ENCODE measurements at regions not wholly inside any gene's neighbourhood (a gene's known extent, or its start where the extent isn't known, plus 50 kb on each side); places are given as distances from the start of the nearest gene placed in this dataset.

GRCh38 chr2:223537115-223537514 is 65.0 kb downstream of the SCG2 start:
- Histone ChIP-seq H3K4me3 (no peak overlapping the region), H3K27ac (no peak overlapping the region), H3K27me3 (no peaks in the 10 kb centered on the region), H3K4me1 (no peaks in the 10 kb centered on the region), H3K36me3 (no peaks in the 10 kb centered on the region), H3K9me3 (no peaks in the 10 kb centered on the region)
- no peak for TF ChIP-seq POLR2AphosphoS5 (IDR thresholded peaks at IDR 0.05)
- no peak for TF ChIP-seq POLR2A (IDR thresholded peaks at IDR 0.05)
- TF ChIP-seq, protein P1, sequence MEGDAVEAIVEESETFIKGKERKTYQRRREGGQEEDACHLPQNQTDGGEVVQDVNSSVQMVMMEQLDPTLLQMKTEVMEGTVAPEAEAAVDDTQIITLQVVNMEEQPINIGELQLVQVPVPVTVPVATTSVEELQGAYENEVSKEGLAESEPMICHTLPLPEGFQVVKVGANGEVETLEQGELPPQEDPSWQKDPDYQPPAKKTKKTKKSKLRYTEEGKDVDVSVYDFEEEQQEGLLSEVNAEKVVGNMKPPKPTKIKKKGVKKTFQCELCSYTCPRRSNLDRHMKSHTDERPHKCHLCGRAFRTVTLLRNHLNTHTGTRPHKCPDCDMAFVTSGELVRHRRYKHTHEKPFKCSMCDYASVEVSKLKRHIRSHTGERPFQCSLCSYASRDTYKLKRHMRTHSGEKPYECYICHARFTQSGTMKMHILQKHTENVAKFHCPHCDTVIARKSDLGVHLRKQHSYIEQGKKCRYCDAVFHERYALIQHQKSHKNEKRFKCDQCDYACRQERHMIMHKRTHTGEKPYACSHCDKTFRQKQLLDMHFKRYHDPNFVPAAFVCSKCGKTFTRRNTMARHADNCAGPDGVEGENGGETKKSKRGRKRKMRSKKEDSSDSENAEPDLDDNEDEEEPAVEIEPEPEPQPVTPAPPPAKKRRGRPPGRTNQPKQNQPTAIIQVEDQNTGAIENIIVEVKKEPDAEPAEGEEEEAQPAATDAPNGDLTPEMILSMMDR (IDR thresholded peaks at IDR 0.05) = no peak
- no peak for DNase-seq (ENCODE audit: low spot score in 2 of 2)
- intact Hi-C loops (cut with DNase I; ENCODE audit: low total_unique reads) = no loop called here

- no peaks in the 10 kb centered on the region for H3K27me3 ChIP-seq
Observed at GRCh38 chr2:223537651-223538601, 64.2 kb downstream of the SCG2 start.

DNA sequence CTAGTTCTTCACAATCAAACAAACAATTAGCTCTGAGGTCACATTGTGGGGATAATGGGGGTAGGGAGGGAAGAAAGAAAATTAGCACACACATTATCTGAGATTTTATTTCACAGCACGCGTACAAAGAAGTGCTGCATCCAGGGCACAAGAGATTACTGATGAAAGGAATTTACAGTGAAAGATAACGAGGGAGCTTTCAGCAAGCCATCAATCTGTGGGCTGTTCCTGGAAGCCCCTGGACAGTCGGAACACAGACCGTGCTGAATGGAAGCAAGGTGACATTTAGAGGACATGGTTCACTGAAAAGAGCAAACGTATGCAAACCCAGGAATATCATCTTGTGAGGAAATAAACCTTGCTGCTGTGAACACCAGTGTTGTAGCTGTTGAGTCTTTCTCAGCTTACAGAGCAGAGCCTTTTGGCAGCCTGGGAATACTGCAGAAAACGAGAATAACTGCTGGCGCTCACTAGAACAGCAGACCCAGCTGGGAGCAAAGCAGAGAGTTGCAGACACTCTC is 63.2 kb downstream of the SCG2 start:
- DNase-seq (ENCODE audit: low spot score in 2 of 2) = no peak
- no peaks in the 10 kb centered on the region for H3K4me1 ChIP-seq
- no peak overlapping the region for H3K27ac ChIP-seq
- H3K27me3 ChIP-seq = no peaks in the 10 kb centered on the region
- intact Hi-C loops (cut with DNase I; ENCODE audit: low total_unique reads) = no loop called here
- H3K9me3 ChIP-seq = no peaks in the 10 kb centered on the region
- TF ChIP-seq POLR2A (IDR thresholded peaks at IDR 0.05) = no peak
- TF ChIP-seq, protein P1 (IDR thresholded peaks at IDR 0.05) = no peak
- no peak for TF ChIP-seq POLR2AphosphoS5 (IDR thresholded peaks at IDR 0.05)
- H3K4me3 ChIP-seq = no peak overlapping the region
- no peaks in the 10 kb centered on the region for H3K36me3 ChIP-seq

More at GRCh38 chr2:223537651-223538601, 64.2 kb downstream of the SCG2 start:
- H3K36me3 ChIP-seq = no peaks in the 10 kb centered on the region
- no peak overlapping the region for H3K27ac ChIP-seq
- DNase-seq (ENCODE audit: low spot score in 2 of 2) = no peak
- H3K4me1 ChIP-seq = no peaks in the 10 kb centered on the region
- TF ChIP-seq, protein P1 (IDR thresholded peaks at IDR 0.05) = no peak
- TF ChIP-seq POLR2A (IDR thresholded peaks at IDR 0.05) (no peak), POLR2AphosphoS5 (IDR thresholded peaks at IDR 0.05) (no peak)
- no peak overlapping the region for H3K4me3 ChIP-seq
- H3K9me3 ChIP-seq = no peaks in the 10 kb centered on the region
- intact Hi-C loops (cut with DNase I; ENCODE audit: low total_unique reads) = no loop called here

- no peak for DNase-seq (ENCODE audit: low spot score in 2 of 2)
- no peak overlapping the region for H3K4me3 ChIP-seq
- intact Hi-C loops (cut with DNase I; ENCODE audit: low total_unique reads) = no loop called here
- no peak overlapping the region for H3K27ac ChIP-seq
- H3K4me1 ChIP-seq = no peaks in the 10 kb centered on the region
- TF ChIP-seq, protein P1 (IDR thresholded peaks at IDR 0.05) = no peak
- TF ChIP-seq POLR2A (IDR thresholded peaks at IDR 0.05) = no peak
- TF ChIP-seq POLR2AphosphoS5 (IDR thresholded peaks at IDR 0.05) = no peak
- no peaks in the 10 kb centered on the region for H3K36me3 ChIP-seq
- H3K27me3 ChIP-seq = no peaks in the 10 kb centered on the region
- H3K9me3 ChIP-seq = no peaks in the 10 kb centered on the region
Observed at GRCh38 chr2:223541546-223541945, 60.6 kb downstream of the SCG2 start.

DNA sequence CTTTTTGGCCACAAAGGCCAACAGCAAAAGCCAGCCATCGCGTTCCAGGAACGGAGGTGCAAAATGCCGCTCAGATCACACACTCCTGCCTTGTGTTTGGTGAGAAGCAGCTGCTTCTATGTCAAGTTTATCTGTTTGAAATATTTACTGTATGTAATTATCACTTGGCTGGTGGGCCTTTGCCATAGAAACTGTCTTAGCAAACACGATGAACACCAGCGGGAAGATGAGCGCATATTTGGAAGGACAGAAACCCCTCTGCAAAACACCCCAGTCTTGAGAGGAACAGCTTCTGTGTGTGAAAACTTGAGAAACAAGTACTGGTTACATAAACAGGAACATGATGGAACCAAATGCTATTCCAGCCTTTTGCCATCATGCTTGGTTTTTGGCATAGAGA is 59.7 kb downstream of the SCG2 start:
- Histone ChIP-seq H3K27me3 (no peaks in the 10 kb centered on the region), H3K27ac (no peak overlapping the region)
- intact Hi-C loops (cut with DNase I; ENCODE audit: low total_unique reads) = no loop called here

More for the DNA sequence above, 59.7 kb downstream of the SCG2 start:
- DNase-seq (ENCODE audit: low spot score in 2 of 2) = no peak
- no peaks in the 10 kb centered on the region for H3K9me3 ChIP-seq
- H3K4me3 ChIP-seq = no peak overlapping the region
- TF ChIP-seq POLR2AphosphoS5 (IDR thresholded peaks at IDR 0.05) (no peak), POLR2A (IDR thresholded peaks at IDR 0.05) (no peak)
- TF ChIP-seq, protein P1 (IDR thresholded peaks at IDR 0.05) = no peak
- no peaks in the 10 kb centered on the region for H3K4me1 ChIP-seq
- no peaks in the 10 kb centered on the region for H3K36me3 ChIP-seq

All from breast epithelium (tissue), 4 donors.